HT-29 (cell line): ENCODE measurements at regions not wholly inside any gene's neighbourhood (a gene's known extent, or its start where the extent isn't known, plus 50 kb on each side); places are given as distances from the start of the nearest gene placed in this dataset.

ENCODE experiments used
- DNase-seq: peaks from one replicate; pipeline ENCODE4 v3.0.0-alpha.2; 2015; ENCODE audit warnings: low spot score

DNA sequence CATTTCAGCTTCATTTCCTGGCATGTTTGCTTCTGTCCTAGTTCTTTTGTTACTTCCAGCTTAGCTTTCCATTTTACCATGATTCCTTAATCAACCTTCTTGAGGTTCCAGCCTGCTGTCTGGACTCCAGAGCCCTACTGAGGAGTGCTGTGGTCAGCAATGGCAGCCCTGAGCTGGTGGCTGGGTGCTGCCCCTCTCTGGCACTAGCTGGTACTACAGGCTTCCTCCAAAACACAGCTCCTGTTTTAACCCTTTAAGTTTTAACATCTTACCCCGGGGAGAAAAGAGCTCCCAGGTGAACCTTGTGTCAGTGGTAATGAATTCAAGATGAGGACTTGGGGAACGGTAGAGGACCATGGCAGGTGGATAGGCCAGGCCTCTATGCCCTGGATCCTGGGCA, 395.5 kb downstream of the TMEM114 start:
- peak; percentile 21 for DNase-seq

DNA sequence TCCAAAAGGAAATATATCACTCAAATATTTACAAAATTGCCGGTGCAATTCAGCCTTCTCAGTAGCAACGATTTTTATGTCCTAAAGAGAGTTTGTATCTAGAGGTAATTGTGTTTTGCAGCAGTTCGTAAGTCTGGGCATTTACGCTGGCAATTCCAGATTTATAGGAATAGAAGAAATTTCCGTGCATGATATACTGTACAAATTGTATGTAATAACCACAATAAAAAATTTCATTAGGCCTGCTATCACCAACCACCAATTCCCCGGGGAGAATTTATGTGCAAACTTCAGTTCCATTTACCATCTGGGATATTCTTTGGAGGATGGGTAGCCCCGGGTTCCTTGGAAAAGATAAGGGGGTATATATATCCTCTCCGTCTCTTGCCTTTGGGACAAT, 401.5 kb downstream of the TMEM114 start:
- no peak for DNase-seq

DNA sequence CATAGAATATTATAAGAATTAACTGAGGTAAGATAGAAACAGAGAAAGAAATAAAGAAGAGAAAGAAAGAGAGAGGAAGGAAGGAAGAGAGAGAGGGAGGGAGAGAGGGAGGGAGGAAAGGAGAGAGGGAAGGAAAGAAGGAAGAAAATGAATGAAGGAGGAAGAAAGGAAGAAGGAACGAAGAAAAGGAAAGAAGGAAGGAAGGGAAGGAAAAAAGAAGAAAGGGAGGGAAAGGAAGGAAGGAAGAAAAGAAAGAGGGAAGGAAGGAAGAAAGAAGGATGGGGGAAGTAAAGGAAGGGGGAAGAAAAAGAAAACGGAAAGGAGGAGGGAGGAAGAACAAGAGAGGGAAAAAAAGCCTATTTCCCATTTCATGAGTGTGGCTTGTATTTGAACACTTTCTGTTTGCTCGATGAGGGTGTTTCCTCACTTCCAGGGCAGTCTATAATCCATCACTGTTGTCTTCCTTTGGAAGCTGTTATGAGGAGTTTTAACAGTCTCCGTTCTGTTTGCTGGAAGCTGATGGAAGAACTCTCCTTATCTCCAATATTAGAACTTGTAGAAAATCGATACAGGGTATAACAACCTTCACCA, 402.4 kb downstream of the TMEM114 start:
- DNase-seq = no peak

DNA sequence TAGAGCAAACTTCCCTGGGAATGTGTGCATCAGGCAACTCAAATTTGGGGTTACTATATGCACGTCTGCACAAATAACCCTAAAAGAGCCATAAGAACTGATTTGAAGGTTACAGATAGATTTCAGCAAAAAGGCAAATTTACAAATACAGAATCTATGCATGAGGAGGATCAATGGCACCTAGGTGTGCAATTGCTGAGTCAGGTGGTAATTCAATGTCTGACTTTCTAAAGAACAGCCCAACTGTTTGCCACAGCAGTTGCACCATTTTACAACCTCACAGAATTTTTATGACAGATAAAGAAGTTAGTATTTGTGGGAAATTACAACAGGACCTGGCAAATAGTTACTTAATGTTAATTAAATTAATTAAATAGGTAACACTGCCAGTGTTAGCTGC, 405.5 kb downstream of the TMEM114 start:
- DNase-seq = no peak

DNA sequence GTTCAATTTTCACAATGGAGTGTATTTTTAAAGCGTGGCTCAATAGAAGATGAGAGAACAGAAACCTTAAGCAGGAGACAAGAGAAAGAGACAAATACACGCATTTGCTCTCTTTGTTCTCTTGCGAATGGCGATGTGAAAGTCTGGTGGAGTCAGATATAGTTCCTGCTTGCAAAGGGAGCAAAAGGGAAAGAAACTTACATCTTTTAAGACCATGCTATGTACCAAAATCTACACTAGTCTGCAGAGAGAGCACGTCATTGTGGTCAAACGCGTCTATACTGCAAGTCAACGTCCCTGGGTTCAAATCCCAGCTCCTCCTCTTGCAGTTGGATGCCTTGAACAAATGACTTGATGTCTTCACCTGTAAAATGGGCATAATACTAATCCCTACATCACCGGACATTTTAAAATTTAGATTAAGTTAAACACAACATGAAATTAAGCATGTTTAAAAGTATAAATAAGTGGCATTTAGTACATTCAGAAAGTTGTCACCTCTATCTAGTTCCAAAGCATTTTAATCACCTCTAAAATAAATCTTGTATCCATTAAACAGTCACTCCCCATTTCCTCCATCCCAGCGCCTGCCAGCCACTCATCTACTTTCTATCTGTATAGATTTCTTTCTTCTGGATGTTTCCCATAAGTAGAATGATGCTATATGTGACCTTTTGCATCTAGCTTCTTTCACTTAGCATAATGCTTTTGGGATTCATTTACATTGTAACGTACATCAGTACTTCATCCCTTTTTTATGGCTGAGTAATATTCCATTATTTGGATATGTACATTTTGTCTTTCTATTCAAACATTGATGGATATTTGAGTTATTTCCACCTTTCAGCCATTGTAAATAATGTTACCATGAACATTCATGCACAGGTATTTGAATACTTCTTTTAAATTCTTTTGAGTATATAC, 406.9 kb downstream of the TMEM114 start:
- no peak for DNase-seq

DNA sequence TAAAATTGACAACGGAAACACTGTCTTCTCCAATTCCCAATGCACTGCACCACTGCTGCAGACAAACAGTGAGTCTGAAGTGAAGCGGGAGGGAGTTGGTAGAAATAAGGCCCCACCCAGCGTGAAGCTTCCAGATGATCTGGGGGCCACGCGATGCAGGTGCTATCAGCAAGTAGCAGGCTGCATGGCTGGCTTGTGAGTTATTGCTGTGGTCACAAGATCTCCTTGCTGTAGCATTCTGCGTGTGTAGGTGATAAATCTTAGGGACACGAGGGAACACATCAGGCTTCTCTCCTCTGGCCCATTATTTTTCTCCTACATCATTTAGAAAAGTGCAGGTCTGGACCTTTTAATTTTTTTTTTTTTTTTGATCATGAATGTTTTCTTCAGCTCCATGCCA, 407.6 kb downstream of the TMEM114 start:
- DNase-seq = no peak

DNA sequence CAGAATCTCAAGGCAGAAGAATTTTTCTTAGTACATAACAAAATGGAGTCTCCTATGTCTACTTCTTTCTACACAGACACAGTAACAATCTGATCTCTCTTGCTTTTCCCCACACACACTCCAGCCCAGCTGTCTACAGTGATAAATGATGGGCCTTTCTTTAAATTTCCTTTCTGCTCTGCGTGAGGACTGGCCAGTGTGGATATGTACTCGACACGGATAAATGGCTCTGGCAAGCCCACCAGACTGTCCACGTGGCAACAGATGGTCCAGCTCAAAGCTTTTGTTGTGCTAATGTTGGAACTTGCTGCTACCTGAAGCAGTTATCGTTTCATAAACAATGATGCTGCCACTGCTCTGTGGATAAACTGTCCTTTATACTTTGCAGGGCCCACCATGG, 410.7 kb downstream of the TMEM114 start:
- DNase-seq = no peak

DNA sequence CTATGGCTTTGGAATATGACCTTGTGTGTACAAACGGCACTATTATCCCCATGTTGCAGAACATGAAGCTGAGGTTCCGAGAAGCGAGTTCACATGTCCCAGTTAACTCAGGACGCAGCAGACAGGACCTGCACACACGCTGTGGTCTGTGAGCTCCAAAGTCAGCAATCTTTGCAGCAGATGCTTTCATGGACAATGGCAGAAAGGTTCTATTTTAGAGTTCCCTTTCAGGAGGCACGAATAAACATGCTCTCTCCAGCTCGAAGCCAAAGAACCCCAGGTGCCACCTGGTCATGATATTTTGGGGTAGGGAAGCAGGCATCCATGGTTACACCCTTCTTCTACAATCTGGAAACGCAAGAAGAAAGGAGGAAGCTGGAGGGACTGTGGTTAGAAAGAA, 412.0 kb downstream of the TMEM114 start:
- DNase-seq = no peak

DNA sequence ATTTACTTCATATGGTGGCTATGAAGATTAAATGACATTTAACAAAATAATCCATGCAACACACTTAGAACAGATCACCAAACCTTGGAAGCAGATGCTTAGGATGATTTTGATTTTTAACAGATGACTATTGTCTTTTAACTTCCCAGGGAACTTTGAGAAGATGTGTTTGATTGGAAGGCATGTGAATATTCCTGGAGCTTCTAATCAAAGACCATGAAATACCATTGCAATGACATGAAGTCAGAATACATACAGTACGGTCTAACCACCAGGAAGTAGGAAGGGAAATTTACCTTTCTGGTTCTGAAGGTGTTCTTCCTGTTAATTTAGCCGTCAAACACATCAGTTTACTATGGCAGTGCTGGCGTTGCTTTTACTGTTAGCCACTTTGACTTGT, 414.9 kb downstream of the TMEM114 start:
- DNase-seq = no peak

DNA sequence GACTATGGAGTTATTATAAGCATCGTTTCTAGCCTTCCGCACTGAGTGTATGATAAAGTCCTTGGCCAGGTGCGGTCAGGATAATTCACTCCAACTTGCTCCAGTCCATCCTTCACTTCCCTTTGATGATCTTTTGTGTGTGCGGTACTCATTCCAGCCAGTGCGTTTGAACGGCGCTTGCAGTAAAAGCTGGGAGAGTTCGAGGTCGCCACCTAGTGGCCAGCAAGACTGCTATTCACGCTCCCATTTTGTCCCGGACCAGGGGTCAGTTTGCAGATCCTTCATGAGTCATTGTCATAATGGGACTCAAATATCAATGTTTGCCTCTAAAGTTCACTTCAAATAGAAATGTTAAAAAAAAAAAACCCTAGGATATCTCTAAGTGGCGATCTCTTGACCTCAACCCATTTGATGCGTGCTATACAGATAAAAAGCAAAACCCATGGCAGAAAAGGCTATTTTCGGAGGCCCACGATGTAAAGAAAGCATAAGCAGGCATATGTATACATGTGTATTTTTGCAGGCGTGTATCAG, 417.1 kb downstream of the TMEM114 start:
- peak; percentile 82 for DNase-seq

DNA sequence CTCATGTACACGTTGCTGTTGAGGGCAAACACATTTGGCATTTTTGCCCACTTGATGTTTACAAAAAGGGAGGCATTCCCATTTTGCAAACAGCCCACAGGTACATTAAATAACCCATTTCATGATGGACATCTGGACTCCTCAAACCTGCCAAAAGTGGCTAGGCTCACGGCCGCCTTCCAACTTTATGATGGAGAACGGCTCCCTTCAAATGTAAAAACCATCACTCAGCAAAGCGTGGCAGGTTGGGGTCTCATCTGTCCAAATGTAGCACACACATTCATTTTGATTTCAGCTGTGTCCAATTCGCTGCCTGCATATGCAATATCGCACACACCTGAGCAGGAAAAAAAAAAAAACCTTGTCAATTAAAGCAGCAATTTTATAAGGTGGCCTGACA, 417.8 kb downstream of the TMEM114 start:
- DNase-seq = no peak

DNA sequence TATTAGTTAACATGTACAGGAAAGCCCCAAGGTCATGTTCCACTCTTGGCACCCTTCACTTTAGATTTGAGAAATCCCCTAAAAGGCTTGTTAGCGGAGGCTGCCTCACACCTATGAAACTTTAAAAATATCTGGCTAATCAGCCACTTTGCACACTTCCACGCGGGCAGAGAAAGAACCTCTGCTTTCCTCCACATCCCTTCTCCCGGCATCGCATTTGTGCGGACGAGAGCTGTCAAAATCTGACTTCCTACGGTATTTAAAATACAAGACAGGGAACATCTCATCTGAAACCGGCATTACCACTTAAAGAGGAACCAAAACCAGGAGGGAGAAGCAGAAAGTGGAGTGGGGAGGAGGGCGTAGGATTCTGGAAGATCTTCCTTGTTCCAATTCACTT, 422.3 kb downstream of the TMEM114 start:
- no peak for DNase-seq

DNA sequence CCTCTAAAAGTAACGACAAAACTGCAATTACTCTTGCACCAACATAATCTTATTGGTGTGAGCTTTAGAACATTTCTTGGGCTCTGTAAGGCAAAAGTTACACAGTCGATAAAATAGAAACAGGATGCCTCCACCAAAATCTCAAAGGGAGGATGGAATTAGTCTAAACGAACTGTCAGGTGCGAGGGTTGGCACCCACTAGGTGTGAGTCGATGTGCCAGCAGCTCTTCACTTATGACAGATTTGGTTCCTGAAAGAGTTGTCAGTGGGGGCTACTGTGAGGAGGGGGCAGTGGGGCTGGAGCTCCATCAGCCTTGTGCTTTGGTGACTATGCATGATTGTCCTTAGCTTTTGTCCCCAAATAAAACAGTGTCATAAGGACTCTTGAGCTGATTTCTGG, 422.9 kb downstream of the TMEM114 start:
- DNase-seq = no peak

DNA sequence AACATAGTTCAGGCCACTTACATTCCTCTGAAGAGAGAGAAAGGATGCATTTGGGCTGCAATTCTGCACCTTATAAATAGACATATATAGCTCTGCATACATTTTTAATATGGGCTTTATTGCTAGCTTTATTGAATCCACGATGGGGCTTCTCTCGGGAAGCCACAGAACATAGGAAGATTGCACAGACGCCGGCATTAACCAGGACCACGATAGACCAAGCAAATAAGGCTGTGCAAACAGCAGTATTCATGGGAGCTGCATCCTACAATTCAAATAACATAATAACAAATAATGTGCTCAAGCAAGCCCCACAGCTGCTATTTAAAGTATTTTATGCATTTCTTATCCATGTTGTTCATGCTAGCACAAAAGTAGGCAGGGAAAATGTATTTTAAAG, 432.3 kb downstream of the TMEM114 start:
- DNase-seq = no peak

DNA sequence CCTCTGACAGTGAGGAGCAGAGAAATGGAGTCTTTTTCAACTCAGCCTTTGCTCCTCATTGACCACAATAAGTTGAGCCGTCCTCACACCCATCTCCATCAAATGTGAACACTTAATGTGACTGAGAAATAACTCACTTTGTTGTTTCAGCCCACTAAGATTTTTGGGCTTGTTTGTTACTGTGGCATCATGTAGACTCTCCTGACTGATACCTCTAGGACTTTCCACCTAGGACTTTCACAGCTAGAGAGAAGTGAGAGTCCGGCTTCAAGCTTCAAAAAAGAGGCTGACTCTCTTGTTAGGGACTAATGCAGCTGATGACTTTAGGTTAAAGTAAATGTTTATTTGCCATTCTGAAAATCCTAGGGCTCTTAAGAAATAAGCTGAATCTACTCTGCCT, 435.0 kb downstream of the TMEM114 start:
- no peak for DNase-seq

DNA sequence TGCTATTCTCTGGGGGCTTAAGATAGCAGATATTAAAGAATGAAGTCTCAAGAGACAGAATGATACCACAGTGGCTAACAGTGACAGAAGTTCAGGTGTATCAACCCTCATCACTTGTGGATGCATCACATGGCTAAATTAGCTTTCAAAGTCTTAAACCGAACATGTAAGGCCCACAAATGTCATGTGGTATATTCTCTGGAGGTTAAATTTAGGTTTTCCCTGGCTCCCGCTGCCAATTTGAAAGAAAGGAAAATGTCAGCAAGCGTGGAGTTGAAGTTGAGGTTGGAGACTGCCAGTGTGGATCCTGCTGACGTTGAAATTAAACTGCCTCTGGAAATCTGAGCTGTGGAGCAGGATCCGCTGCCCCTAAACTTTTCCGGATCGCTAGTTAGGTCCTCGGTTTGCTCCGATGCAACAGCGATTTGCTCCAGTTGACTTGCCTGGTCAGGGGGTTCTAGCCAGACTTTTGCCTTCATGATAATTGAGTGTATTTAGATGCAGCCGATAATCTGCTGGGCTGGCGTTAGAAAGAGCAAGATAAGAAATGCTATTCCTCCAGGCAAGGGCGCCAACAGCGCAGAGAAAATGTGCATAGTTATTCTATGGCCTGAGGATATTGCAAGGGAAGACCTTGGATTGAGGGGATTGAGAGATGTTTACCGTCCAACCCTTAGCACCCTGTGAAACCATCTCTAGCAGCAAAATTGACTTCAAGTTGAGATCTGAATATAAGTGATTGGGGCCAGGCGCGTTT, 443.9 kb downstream of the TMEM114 start:
- DNase-seq = no peak

DNA sequence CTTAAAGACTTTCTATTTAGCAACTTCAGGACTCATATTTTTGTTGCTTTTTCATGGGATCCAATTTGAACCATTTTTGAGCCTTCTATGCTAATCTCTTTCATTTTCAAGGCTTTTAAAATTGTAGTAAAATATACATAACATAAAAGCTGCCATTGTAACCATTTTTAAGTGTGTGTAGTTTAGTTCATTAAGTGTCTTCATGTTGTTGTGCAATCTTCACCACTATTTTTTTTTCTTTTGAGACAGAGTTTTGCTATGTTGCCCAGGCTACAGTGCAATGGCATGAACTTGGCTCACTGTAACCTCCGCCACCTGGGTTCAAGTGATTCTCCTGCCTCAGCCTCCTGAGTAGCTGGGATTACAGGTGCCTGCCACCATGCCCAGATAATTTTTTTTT, 451.6 kb downstream of the TMEM114 start:
- no peak for DNase-seq

DNA sequence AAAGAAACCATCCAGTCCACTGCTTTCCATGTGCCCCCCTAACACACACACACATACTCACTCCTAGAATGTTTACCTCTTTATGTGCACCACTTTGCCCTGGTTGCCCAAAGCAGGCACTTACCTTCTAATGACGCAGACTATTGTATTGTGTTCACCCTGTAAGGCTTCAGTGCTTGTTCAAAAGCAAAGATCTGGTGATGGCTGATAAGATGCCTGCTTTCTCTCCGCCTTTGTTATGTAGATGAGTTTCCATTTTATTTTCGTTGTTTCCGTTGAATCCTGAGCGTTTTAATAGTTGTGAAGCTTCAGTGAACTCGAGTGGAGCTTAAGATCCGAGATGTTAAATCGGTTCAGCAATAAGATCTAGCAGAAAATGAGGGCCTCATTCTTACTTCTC, 452.7 kb downstream of the TMEM114 start:
- no peak for DNase-seq

DNA sequence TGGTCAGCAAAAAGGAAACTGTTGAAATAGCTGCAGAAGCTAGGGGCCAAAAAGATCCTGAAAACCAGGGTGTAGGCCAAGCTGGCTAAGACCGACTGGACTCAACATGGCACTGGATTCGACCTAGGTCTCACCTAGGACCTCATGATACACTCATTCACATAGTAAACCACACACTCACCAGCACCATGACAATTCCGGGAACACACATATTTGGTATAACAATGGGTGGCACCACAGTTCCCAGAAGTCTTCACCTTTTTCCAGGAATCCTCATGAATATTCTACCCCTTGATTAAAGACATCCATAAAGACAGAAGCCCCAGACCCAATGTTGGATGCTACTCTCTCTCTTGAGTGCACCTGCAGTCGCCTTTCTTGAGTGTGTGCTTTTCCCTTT, 460.1 kb downstream of the TMEM114 start:
- no peak for DNase-seq

DNA sequence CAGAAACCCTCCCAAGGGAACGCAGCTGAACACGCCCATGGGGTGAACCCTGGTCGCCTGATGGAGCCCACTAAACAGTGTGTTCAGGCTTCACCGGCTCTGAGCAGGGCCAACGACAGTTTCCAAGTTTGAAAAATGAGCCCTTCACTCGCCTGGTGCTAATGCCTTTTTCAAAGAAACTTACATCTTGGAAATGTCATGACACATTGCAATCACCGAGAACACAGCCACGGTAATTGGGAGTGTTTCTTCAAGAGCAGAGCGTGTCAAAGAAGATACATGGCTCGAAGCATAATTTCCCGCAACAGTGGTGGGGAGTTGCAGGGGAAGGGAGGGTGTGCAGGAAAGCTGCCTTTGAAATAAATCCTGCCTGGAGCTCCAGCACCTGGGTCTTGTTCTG, 463.2 kb downstream of the TMEM114 start:
- DNase-seq = no peak

DNA sequence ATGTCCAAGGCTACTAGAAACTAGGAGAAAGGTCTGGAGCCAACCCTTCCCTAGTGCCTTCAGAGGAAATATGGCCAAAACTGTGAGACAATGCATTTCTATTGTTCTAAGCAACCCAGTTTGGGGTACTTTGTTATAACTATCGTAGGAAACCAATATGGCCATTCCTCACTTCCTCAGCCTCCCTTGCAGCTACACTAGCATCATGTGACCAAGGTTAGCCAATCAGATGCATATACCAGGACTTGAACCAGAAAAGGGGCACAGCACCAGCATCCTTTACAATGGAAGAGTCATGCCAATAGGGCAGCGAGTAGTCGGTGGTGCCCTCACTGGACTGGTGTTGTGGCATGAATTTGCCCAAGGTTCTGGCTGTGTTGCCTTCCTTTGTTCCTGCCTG, 464.0 kb downstream of the TMEM114 start:
- DNase-seq = no peak

DNA sequence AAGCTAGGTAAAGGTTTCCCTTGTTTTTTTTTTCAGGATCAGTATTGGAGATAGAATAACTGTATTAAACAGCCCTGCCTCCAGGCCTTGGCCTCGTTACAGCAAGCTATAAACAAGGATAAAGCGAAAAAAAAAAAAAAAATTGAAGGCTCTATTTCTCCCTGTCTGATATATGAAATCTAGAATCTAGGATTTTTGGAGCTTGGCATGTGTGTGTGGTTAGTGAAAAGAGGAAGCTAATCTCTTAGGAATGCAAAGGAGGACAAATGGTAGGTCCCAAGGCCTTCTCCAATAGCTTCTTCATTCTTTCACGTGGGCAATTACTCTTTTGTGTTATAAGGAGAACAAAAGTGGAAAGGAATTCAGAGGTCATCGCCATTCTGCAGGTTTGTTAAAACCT, 470.3 kb downstream of the TMEM114 start:
- no peak for DNase-seq
